Cardiac septum (tissue), 1 donor: ENCODE measurements at regions not wholly inside any gene's neighbourhood (a gene's known extent, or its start where the extent isn't known, plus 50 kb on each side); places are given as distances from the start of the nearest gene placed in this dataset.

Source experiments
- DNase-seq: peaks from one replicate; pipeline ENCODE4 v3.0.0-alpha.2; 2020; ENCODE audit warnings: low spot score
- intact Hi-C: fragments of 100-400 bp; cut with DNase I; formaldehyde crosslinking; loops from one replicate; pipeline ENCODE4 v1.14.0; 2022
- donor health status: DM: no; HTN: no; CAD: no.

GRCh38 chr2:236965841-236966096, 119.9 kb upstream of the COPS8 start:
- intact Hi-C loops, result no loop called here
- no peak for DNase-seq

GRCh38 chr2:236967499-236967783, 118.2 kb upstream of the COPS8 start:
- DNase-seq, result no peak
- intact Hi-C loops, result no loop called here

GRCh38 chr2:236968101-236968879, 117.4 kb upstream of the COPS8 start:
- intact Hi-C loops, result no loop called here
- DNase-seq, result no peak

- intact Hi-C loops, result no loop called here
- DNase-seq, result no peak
Observed at GRCh38 chr2:236968880-236969534, 116.7 kb upstream of the COPS8 start.

GRCh38 chr2:236969767-236970655, 115.7 kb upstream of the COPS8 start:
- intact Hi-C loops, result no loop called here
- DNase-seq, result no peak

- intact Hi-C loops, result no loop called here
- no peak for DNase-seq
Observed at GRCh38 chr2:236970656-236971010, 115.1 kb upstream of the COPS8 start.

- intact Hi-C loops, result no loop called here
- DNase-seq, result peak; percentile 79
Observed at GRCh38 chr2:236971131-236971821, 114.4 kb upstream of the COPS8 start.

GRCh38 chr2:236971919-236972381, 113.7 kb upstream of the COPS8 start:
- intact Hi-C loops, result no loop called here
- no peak for DNase-seq

- DNase-seq, result no peak
- intact Hi-C loops, result no loop called here
Observed at GRCh38 chr2:236972491-236973342, 113.0 kb upstream of the COPS8 start.

- DNase-seq, result no peak
- intact Hi-C loops, result no loop called here
Observed at GRCh38 chr2:236973343-236973980, 112.2 kb upstream of the COPS8 start.

GRCh38 chr2:236974148-236974547, 111.5 kb upstream of the COPS8 start:
- no peak for DNase-seq
- intact Hi-C loops, result no loop called here

GRCh38 chr2:236974752-236975151, 110.9 kb upstream of the COPS8 start:
- intact Hi-C loops, result no loop called here

GRCh38 chr2:236975766-236976165, 109.9 kb upstream of the COPS8 start:
- intact Hi-C loops, result no loop called here
- no peak for DNase-seq

More at GRCh38 chr2:236974752-236975151, 110.9 kb upstream of the COPS8 start:
- DNase-seq, result no peak

GRCh38 chr2:236976266-236977062, 109.2 kb upstream of the COPS8 start:
- no peak for DNase-seq

GRCh38 chr2:236977063-236977851, 108.4 kb upstream of the COPS8 start:
- intact Hi-C loops, result no loop called here
- no peak for DNase-seq

More at GRCh38 chr2:236976266-236977062, 109.2 kb upstream of the COPS8 start:
- intact Hi-C loops, result no loop called here

GRCh38 chr2:236977852-236978398, 107.8 kb upstream of the COPS8 start:
- no peak for DNase-seq
- intact Hi-C loops, result no loop called here

GRCh38 chr2:236979664-236980063, 106.0 kb upstream of the COPS8 start:
- no peak for DNase-seq
- intact Hi-C loops, result no loop called here
